Body of pancreas (tissue), 4 donors: ENCODE measurements at regions not wholly inside any gene's neighbourhood (a gene's known extent, or its start where the extent isn't known, plus 50 kb on each side); places are given as distances from the start of the nearest gene placed in this dataset.

Source experiments
- POLR2A ChIP-seq, 3 donors: fragments of 450-650 bp; IDR thresholded peaks; one replicate each; pipeline ENCODE4 v1.6.1; 2016; ENCODE audit warnings: antibody characterized with exemption in 3 of 3, mild to moderate bottlenecking in 2 of 3
- TF ChIP-seq, protein P1 (sequence below), 7 experiments: fragments of 450-650 bp in 4 of 7; fragments of 200-600 bp in 3 of 7; sonication (generic) in 3 of 7; IDR thresholded peaks; one replicate each; pipeline ENCODE4 v1.5.1; 2016 to 2019; ENCODE audit warnings: antibody characterized with exemption in 7 of 7

GRCh38 chr14:27739657-27740156 lies 1026.9 kb upstream of the FOXG1 start:
- TF ChIP-seq, protein P1, sequence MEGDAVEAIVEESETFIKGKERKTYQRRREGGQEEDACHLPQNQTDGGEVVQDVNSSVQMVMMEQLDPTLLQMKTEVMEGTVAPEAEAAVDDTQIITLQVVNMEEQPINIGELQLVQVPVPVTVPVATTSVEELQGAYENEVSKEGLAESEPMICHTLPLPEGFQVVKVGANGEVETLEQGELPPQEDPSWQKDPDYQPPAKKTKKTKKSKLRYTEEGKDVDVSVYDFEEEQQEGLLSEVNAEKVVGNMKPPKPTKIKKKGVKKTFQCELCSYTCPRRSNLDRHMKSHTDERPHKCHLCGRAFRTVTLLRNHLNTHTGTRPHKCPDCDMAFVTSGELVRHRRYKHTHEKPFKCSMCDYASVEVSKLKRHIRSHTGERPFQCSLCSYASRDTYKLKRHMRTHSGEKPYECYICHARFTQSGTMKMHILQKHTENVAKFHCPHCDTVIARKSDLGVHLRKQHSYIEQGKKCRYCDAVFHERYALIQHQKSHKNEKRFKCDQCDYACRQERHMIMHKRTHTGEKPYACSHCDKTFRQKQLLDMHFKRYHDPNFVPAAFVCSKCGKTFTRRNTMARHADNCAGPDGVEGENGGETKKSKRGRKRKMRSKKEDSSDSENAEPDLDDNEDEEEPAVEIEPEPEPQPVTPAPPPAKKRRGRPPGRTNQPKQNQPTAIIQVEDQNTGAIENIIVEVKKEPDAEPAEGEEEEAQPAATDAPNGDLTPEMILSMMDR (IDR thresholded peaks at IDR 0.05): no peak
- no peak for TF ChIP-seq POLR2A (IDR thresholded peaks at IDR 0.05)
